AG09309 (cell line): ENCODE measurements at regions not wholly inside any gene's neighbourhood (a gene's known extent, or its start where the extent isn't known, plus 50 kb on each side); places are given as distances from the start of the nearest gene placed in this dataset.

ENCODE experiments used
- DNase-seq: peaks from one replicate; pipeline ENCODE4 v3.0.0-alpha.2; 2010; ENCODE audit warnings: low read depth
- H3K4me3 ChIP-seq: 2 replicates; pipeline ENCODE4 v1.5.1; 2011; ENCODE audit warnings: mild to moderate bottlenecking, low read depth, low read length, moderate library complexity; ENCODE audit not compliant: control insufficient read depth
- CTCF ChIP-seq: IDR thresholded peaks from 2 replicates; pipeline ENCODE4 v1.5.1; 2011; ENCODE audit warnings: mild to moderate bottlenecking, low read depth, low read length, inconsistent platforms; ENCODE audit not compliant: insufficient read depth, control insufficient read depth; ENCODE audit errors: missing control alignments

- no peak for DNase-seq
- H3K4me3 ChIP-seq, result no peak overlapping the region
- TF ChIP-seq CTCF, result no peak
Observed at GRCh38 chr10:78968300-78968942, 100.3 kb upstream of the ZMIZ1 start.

GRCh38 chr10:78968943-78969342, 99.8 kb upstream of the ZMIZ1 start:
- DNase-seq, result no peak
- no peak overlapping the region for H3K4me3 ChIP-seq
- TF ChIP-seq CTCF, result no peak

GRCh38 chr10:78969719-78970118, 99.0 kb upstream of the ZMIZ1 start:
- DNase-seq, result no peak
- TF ChIP-seq CTCF, result no peak
- H3K4me3 ChIP-seq, result no peak overlapping the region

GRCh38 chr10:78970261-78970660, 98.5 kb upstream of the ZMIZ1 start:
- TF ChIP-seq CTCF, result no peak
- no peak overlapping the region for H3K4me3 ChIP-seq
- DNase-seq, result no peak

GRCh38 chr10:78971094-78971682, 97.6 kb upstream of the ZMIZ1 start:
- TF ChIP-seq CTCF, result peak; percentile 17
- no peak for DNase-seq
- H3K4me3 ChIP-seq, result no peak overlapping the region

GRCh38 chr10:78972160-78972946, 96.4 kb upstream of the ZMIZ1 start:
- no peak overlapping the region for H3K4me3 ChIP-seq
- TF ChIP-seq CTCF, result no peak
- DNase-seq, result no peak
